Peyer's patch (tissue), 4 donors: ENCODE measurements at regions not wholly inside any gene's neighbourhood (a gene's known extent, or its start where the extent isn't known, plus 50 kb on each side); places are given as distances from the start of the nearest gene placed in this dataset.

Experiments used
- POLR2A ChIP-seq, 2 donors: fragments of 450-650 bp; IDR thresholded peaks; one replicate each; pipeline ENCODE4 v1.5.1; 2017; ENCODE audit warnings: antibody characterized with exemption in 2 of 2, mild to moderate bottlenecking in 2 of 2, moderate library complexity in 2 of 2
- TF ChIP-seq, protein P1 (sequence below), 6 experiments: fragments of 450-650 bp in 4 of 6; fragments of 200-600 bp in 2 of 6; sonication (generic) in 1 of 6; IDR thresholded peaks; one replicate each; pipeline ENCODE4 v1.5.1; 2017 to 2019; ENCODE audit warnings: antibody characterized with exemption in 6 of 6, mild to moderate bottlenecking in 3 of 6, moderate library complexity in 1 of 6

DNA sequence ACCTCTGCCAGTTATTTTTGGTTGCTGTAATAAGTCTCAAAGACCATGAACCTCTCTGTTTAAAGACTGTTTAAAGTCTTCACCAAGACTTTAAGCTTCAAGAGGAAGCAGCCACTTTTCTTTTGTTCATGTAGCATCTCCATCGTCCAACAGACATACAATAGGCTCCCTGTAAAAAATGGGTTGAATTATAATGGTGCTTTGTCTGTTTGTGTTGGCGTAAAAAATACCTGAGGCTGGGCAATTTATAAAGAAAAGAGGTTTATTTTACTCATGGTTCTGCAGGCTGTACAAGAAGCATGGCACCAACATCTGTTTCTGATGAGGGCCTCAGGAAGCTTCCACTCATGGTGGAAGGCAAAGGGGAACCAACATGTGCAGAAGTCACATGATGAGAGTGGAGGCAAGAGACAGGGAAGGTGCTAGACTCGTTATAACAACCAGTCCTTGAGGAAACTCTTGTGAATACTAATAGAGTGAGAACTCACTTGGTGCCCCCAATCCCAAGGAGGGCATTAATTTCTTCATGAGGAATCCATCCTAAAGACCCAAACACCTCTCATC, 126.3 kb upstream of the RPS23 start:
- TF ChIP-seq, protein P1, sequence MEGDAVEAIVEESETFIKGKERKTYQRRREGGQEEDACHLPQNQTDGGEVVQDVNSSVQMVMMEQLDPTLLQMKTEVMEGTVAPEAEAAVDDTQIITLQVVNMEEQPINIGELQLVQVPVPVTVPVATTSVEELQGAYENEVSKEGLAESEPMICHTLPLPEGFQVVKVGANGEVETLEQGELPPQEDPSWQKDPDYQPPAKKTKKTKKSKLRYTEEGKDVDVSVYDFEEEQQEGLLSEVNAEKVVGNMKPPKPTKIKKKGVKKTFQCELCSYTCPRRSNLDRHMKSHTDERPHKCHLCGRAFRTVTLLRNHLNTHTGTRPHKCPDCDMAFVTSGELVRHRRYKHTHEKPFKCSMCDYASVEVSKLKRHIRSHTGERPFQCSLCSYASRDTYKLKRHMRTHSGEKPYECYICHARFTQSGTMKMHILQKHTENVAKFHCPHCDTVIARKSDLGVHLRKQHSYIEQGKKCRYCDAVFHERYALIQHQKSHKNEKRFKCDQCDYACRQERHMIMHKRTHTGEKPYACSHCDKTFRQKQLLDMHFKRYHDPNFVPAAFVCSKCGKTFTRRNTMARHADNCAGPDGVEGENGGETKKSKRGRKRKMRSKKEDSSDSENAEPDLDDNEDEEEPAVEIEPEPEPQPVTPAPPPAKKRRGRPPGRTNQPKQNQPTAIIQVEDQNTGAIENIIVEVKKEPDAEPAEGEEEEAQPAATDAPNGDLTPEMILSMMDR (IDR thresholded peaks at IDR 0.05), result no peak
- TF ChIP-seq POLR2A (IDR thresholded peaks at IDR 0.05), result no peak
